Astrocyte of the cerebellum (primary cell): ENCODE measurements at regions not wholly inside any gene's neighbourhood (a gene's known extent, or its start where the extent isn't known, plus 50 kb on each side); places are given as distances from the start of the nearest gene placed in this dataset.

Experiments used
- DNase-seq: peaks from one replicate; pipeline ENCODE4 v3.0.0-alpha.2; 2011; ENCODE audit warnings: low read depth
- H3K4me3 ChIP-seq: 2 replicates; pipeline ENCODE4 v1.5.1; 2011; ENCODE audit warnings: mild to moderate bottlenecking, low read depth, low read length, moderate library complexity
- CTCF ChIP-seq: IDR thresholded peaks from 2 replicates; pipeline ENCODE4 v1.5.1; 2012; ENCODE audit warnings: low read length, low read depth, moderate library complexity, mild to moderate bottlenecking; ENCODE audit errors: missing control alignments
- in situ Hi-C: cut with HindIII; loops from 2 replicates; pipeline ENCODE4 v1.10.0; 2017; ENCODE audit warnings: low sequenced_read_pairs

DNA sequence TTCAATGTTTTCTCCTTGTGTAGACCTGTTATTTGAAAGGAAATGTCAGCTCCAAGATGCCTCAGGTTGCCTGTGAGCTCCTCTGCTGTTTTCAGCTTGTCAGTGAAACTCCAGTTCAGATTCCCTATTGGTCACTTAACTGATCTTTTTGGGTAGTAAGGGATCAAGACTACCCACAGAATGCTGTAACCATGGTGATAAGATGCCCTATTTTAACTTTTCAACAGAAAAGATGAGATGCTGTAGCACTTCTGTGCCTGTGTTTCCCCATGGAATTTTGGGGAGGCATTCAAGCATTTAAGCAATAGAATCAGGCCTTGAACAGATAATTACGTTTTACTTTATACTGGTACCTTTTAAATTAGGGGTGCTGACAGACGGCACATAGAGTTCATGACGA is 106.6 kb upstream of the H2AZ1 start:
- in situ Hi-C loops: no loop called here
- no peak for DNase-seq
- no peak for TF ChIP-seq CTCF
- H3K4me3 ChIP-seq: no peak overlapping the region

- DNase-seq: no peak
- no peak for TF ChIP-seq CTCF
- no peak overlapping the region for H3K4me3 ChIP-seq
- in situ Hi-C loops: no loop called here
Measured at GRCh38 chr4:100054071-100054470, 104.0 kb upstream of the H2AZ1 start.

DNA sequence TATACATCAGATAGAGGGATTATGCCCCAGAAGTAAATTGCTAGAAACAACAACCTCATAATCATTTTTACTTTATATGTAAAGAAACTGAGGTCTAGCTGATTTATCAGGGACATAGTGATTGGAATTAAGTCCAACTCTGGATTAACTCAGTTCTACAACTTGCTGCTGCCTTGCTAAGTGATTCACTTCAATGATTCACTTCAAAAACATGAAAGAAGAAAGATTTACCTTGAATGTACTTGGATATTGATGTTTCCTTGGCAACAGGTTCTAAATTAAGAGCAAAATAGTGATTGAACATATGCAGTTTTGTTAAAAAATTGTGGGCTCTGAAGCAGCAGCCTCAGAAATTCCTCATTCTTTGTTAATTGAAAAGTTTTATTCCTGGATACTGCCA is 99.8 kb upstream of the H2AZ1 start:
- H3K4me3 ChIP-seq: no peak overlapping the region
- no peak for DNase-seq
- no peak for TF ChIP-seq CTCF
- in situ Hi-C loops: no loop called here

GRCh38 chr4:100042711-100043110 is 92.6 kb upstream of the H2AZ1 start:
- TF ChIP-seq CTCF: no peak
- in situ Hi-C loops: no loop called here
- DNase-seq: no peak
- no peak overlapping the region for H3K4me3 ChIP-seq

- no peak for DNase-seq
- in situ Hi-C loops: no loop called here
- H3K4me3 ChIP-seq: no peak overlapping the region
- no peak for TF ChIP-seq CTCF
Measured at GRCh38 chr4:100042235-100042634, 92.2 kb upstream of the H2AZ1 start.

GRCh38 chr4:100041646-100042045 is 91.6 kb upstream of the H2AZ1 start:
- no peak for DNase-seq
- H3K4me3 ChIP-seq: no peak overlapping the region
- in situ Hi-C loops: no loop called here

More at GRCh38 chr4:100041646-100042045, 91.6 kb upstream of the H2AZ1 start:
- no peak for TF ChIP-seq CTCF
